ENCODE measurements at regions not wholly inside any gene's neighbourhood (a gene's known extent, or its start where the extent isn't known, plus 50 kb on each side); places are given as distances from the start of the nearest gene placed in this dataset.
A peak's percentile ranks its signal among the peaks of the same experiment; 100 is the strongest.
"Not testable (repeated sequence)": the region's sequence is repeated elsewhere in the genome, so short reads cannot be mapped to it uniquely, and the experiment has no call there.

DNA sequence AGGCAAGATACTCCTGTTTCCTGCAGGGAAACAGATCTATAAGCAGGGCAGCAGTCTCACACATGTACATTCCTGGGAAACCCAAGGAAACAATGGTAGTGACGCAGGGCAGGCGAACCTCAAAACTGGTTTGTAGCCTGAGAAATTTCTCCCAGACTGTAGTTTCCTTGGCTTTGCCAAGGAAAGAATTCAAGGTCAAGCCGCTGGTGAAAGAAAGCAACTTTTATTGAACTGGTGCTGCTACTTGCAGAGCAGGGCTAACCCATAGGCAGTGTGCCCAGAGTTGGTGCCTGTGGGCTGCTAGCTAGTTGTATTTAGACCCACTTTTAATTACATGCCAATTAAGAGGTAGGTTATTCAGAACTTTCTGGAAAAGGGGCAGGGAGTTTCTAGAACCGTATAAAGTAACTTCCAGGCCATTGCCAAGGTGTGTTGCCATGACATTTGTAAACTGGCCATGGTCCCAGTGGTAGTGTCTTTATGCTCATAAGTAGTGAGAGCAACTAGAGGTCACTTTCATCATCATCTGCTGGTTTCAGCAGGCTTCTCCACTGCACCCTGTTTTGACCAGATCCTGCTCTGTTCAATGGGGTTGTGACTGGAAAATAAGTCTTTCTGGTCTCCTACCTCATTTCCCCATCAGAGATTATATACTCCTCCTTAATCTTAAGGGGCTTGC, 89.7 kb downstream of the PPIAL4C start:
- H3K27ac ChIP-seq; H3K4me1 ChIP-seq; DNase-seq; H3K9me3 ChIP-seq; H3K36me3 ChIP-seq; H3K27me3 ChIP-seq; H3K9ac ChIP-seq (ENCODE audit: low read depth in 2 of 2, low read length in 2 of 2); H3K4me3 ChIP-seq; intact Hi-C loops (cut with DNase I): not testable (repeated sequence)

DNA sequence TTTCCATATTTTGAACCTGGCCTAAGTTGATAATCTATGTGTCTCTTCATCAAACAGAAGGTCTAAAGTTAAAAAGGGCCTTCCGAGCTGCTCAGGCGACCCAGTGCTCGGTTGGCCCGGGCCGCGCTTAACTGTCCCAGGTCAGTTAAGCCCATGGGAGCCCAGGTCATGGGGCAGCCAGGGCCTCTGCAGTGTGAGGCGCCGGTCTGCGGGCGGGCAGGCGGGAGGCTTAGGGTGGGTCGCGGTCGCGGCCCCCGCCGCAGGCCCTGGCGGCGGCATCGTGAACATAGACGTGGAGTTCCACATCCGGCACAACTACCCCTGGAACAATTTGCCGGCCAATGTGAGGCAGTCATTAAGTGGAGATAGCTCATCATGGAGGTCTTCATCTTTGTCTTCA, 91.3 kb downstream of the PPIAL4C start:
- H3K9me3 ChIP-seq; H3K27me3 ChIP-seq; DNase-seq; H3K36me3 ChIP-seq; H3K27ac ChIP-seq; intact Hi-C loops (cut with DNase I); H3K9ac ChIP-seq (ENCODE audit: low read depth in 2 of 2, low read length in 2 of 2); H3K4me3 ChIP-seq; H3K4me1 ChIP-seq: not testable (repeated sequence)

DNA sequence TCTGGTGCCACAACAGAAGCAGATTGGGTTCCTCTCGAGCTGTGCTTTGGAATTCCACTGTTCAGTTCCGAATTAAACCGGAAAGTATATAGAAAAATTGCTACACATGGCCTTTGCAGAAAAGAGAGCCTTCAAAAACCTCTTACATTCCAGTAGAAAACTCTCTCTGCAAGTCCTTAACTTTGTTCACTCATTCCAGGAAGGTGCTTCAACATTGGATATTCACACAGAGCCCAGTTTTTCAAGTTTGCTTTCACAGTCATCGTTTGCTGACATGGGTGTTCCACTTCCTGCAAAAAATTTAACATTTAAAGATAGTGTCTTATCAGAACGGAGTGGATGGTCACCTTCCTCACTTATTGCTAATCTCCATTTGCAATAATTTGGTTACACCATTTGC, 93.7 kb downstream of the PPIAL4C start:
- H3K9ac ChIP-seq (ENCODE audit: low read depth in 2 of 2, low read length in 2 of 2); H3K36me3 ChIP-seq; intact Hi-C loops (cut with DNase I); H3K4me3 ChIP-seq; H3K27ac ChIP-seq; H3K9me3 ChIP-seq; DNase-seq; H3K27me3 ChIP-seq; H3K4me1 ChIP-seq: not testable (repeated sequence)

DNA sequence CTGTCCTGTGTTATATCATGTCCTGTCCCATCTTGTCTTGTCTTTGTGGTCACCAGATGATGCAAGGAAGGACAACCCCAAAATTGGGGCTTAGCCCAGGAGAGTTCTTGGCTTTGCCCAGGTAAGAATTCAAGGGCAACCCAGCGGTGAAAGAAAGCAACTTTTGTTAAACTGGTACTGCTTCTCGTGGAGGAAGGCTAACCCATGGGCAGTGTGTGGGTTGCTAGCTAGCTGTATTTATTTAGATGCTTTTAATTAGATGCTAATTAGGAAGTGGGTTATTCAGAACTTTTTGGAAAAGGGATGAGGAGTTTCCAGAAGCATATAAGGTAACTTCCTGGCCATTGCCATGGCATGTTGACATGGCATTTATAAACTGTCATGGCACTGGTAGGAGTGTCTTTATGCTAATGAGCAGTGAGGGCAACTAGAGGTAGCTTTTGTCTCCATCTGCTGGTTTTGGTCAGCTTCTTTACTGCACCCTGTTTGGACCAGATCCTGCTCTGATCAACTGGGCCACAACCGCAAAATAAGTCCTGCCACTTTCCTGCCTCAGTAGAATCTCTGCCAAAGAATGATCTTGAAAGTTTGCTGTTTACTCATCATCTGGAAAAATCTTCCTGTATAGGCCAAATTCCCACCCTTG, 95.8 kb upstream of the FCGR1A start:
- H3K4me1 ChIP-seq; H3K36me3 ChIP-seq; H3K9me3 ChIP-seq; H3K27me3 ChIP-seq; intact Hi-C loops (cut with DNase I); H3K9ac ChIP-seq (ENCODE audit: low read depth in 2 of 2, low read length in 2 of 2); H3K27ac ChIP-seq; DNase-seq; H3K4me3 ChIP-seq: not testable (repeated sequence)

DNA sequence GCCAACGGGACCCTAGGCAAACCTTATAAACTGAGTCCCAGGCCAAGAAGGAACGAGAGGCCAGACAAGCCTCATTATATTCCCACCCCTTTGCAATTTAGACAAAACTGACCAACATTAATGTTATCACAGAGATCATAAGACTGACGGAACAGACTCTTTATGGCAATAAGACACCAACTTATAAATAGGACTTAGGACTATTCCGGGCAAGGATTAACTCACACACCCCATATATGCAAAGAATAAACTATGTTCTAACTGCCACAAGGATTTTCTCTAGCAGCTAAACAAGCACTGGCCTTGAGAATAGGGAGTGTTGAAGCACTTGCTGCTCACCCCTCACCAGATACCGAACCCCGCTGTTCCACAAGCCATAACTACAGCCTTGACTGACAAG, 91.1 kb upstream of the FCGR1A start:
- DNase-seq; H3K27me3 ChIP-seq; H3K27ac ChIP-seq; H3K36me3 ChIP-seq; intact Hi-C loops (cut with DNase I); H3K4me3 ChIP-seq; H3K4me1 ChIP-seq; H3K9me3 ChIP-seq; H3K9ac ChIP-seq (ENCODE audit: low read depth in 2 of 2, low read length in 2 of 2): not testable (repeated sequence)

DNA sequence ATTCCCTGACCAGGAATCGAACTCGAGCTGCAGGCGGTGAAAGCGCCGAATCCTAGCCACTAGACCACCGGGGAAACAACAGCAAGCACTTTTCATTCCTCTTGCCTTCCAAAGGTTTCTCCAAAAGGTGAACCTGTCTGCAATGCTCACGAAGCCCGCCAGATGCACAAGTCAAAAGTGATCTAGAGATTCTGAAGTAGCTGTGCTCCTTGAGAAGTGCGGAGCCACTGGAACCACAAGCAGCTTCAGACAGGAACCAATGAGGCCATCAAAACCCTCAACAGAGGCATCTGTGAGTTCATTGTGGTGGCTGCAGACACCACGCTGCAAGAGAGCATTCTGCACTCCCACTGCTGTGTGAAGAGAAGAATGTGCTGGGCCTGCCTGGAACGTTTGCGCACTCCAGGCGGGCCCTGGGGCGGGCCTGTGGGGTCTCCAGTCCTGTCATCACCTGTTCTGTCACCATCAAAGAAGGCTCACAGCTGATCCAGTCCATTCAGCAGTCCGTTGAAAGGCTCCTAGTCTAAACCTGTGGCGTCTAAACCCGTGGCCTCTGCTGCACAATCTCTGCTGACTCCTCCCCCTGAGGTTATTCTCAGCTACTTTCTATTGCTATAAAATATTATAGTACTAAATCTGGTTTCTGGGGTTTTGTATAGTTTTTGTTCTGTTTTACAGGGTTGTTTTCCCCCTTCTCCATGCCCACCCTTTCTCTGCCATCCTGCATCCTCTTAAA, 89.5 kb upstream of the FCGR1A start:
- DNase-seq; H3K4me3 ChIP-seq; H3K36me3 ChIP-seq; H3K27me3 ChIP-seq; H3K9ac ChIP-seq (ENCODE audit: low read depth in 2 of 2, low read length in 2 of 2); H3K9me3 ChIP-seq; H3K4me1 ChIP-seq; H3K27ac ChIP-seq; intact Hi-C loops (cut with DNase I): not testable (repeated sequence)

DNA sequence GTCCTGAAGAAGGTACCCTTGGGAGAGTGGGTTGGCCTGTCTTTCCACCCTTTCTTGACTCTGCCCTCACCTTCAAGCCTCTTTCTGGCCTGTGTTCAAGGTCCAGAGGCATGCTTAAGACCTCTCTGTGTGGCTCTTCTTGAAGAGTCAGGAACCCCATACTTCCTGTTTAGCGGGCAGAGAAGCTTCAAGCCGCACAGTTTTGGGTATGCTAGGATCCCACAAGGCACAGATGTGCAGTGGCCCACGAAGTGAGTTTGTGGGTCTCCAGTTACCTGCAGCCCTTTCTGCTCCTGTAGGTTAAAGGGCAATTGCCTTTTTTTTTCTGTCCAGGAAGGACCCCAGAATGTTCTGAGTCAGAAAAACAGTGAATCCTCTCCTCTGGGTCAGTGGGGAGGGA, 87.4 kb upstream of the FCGR1A start:
- H3K9ac ChIP-seq (ENCODE audit: low read depth in 2 of 2, low read length in 2 of 2); H3K4me3 ChIP-seq; H3K27me3 ChIP-seq; DNase-seq; H3K36me3 ChIP-seq; H3K9me3 ChIP-seq; H3K4me1 ChIP-seq; intact Hi-C loops (cut with DNase I); H3K27ac ChIP-seq: not testable (repeated sequence)

DNA sequence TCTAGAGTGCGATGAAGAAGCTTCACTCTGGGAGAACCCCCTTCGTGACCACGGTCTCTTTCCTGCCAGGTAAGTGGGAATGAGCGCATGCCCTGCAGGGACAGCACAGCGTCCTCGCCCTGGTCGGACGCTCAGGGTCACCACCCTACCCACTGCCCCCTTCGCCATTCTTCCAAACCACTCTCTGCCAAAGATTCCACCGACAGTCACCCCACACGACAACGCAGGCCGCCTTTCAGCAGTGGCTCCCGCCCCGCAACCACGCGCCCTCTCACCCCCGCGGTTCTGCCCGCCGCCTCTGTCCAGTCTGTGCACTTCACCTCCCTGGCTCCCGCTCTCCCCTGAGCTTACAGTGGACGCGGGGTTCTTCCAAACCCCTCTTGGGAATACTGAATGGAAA, 82.3 kb upstream of the FCGR1A start:
- H3K4me3 ChIP-seq; DNase-seq; H3K9me3 ChIP-seq; H3K9ac ChIP-seq (ENCODE audit: low read depth in 2 of 2, low read length in 2 of 2); H3K27me3 ChIP-seq; intact Hi-C loops (cut with DNase I); H3K36me3 ChIP-seq; H3K4me1 ChIP-seq; H3K27ac ChIP-seq: not testable (repeated sequence)

DNA sequence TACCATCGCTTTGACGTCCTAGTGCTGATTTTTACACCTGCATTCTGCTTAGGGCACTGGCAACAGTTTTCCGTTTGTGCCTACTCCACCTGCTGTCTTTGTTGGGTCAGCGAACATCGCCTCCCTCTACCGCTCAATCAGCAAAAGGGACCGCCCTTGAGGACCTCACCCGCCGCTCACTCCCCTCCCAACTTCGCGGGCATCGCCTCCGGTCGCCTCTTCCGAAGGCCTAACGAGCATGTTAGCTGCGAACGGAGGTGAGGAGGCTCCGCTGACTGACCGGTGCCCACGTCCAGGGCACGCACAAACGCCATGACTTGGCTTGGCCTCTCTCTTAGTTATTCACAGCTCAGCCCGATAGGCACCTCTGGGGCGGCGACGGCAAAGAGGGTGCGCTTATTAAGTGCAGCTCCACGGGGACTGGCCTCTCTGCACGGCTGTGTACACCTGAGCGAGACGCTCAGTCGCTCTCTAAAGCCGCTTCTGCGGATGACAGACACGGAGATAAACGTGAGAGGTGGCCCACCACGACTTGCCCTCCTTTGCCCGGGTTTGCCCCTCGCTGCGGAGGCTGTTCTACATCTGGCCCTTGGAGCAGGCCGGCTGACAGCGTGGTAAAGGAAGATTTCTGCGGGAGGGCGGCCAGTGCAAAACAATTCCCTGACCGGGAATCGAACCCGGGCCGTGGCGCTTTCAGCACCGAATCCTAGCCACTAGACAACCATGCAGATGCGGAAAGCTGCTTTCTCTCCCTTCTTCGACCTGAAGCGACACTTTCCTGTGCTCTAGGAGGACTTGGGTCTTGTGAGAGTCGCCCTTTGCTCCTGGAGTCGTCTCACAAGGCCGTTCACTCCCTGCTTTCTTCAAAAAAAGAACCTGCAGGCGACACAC, 81.6 kb upstream of the FCGR1A start:
- H3K4me3 ChIP-seq; H3K36me3 ChIP-seq; H3K9me3 ChIP-seq; H3K9ac ChIP-seq (ENCODE audit: low read depth in 2 of 2, low read length in 2 of 2); DNase-seq; H3K27me3 ChIP-seq; H3K27ac ChIP-seq; H3K4me1 ChIP-seq; intact Hi-C loops (cut with DNase I): not testable (repeated sequence)

DNA sequence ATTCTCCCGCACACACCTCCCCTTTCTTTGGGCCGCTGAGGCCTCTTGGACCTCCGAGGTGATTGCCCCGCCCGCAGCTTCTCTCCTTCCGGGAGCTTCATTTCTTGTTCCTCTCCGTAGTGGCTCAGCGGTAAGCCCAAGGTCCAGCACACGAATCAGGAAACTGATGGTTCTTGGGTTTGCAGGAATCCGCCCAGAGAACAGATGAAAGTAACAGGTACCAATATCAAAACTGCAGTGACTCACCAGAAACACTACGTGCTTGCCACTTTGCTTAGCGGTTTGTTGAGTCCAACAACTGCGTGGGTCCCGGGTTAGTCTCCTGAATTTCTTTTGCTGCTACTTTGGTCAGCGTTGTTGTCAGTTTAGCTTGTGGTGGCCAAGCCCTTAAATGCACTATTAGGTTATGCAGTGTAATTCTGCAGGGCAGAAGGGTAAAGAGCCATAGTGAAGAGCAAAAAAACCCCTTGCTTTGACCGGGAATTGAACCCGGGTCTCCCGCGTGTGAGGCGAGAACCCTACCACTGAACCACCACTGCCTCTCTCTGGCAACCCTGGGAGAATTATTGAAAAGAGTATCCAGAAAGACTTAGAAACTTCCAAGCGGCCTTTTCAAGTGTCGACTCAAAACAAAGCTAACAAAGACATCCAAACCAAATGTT, 74.2 kb upstream of the FCGR1A start:
- H3K9ac ChIP-seq (ENCODE audit: low read depth in 2 of 2, low read length in 2 of 2); H3K9me3 ChIP-seq; intact Hi-C loops (cut with DNase I); H3K36me3 ChIP-seq; H3K4me3 ChIP-seq; H3K27me3 ChIP-seq; H3K4me1 ChIP-seq; H3K27ac ChIP-seq: not testable (repeated sequence)
- peak; percentile 79 for DNase-seq

DNA sequence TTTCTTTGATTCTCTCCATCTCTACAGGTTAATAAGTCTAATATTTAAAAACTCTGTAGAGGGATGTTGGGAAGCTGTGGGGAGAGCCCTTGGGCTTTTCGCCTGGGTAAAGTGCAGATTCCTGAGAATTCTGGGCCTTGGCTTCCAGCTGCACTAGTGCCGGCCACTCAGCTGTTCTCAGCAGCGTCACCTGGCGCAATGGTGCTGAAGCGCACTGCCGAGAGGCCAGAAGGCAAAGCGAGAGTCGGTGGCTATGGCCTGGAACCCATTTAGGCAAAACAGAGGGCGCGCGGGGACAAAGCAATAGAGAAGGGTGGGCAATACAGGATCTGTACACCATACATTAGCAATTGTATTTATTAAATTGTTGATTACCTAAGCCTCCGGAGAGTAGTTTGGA, 70.8 kb upstream of the FCGR1A start:
- H3K9me3 ChIP-seq; H3K9ac ChIP-seq (ENCODE audit: low read depth in 2 of 2, low read length in 2 of 2); intact Hi-C loops (cut with DNase I); H3K36me3 ChIP-seq; H3K27me3 ChIP-seq; DNase-seq; H3K4me3 ChIP-seq; H3K4me1 ChIP-seq; H3K27ac ChIP-seq: not testable (repeated sequence)

DNA sequence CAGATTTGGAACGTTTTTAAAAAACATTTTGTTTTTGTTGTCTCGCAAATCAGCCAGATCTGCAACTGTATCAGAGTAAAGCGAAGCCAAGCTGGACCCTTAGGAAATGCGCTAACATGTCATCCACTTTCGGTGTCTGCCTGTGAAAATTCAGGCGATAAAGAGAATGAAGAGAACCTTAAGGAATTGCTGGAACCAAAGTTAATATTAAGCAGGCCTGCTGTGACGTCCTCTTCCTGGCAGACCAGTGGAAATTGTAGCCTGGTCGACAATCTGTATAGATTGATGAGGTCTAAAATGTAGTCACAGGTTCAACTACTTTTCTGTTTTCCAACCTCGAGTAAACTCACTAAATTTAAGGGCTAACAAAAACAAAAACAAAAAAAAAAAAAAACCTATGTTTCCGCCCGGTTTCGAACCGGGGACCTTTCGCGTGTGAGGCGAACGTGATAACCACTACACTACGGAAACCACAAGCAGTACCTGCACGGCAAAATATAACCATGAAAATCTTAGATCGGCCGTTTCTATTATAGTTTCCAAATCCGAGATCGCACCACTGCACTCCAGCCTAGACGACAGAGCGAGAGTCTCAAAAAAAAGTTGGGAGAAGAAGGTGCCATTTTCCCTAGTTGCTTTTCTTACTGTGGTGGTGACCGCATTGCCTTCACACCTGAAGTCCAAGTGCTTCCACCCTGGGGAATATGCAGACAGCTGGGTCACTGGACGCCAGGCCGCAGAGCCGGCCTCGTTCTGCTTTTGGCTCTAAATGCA, 70.2 kb upstream of the FCGR1A start:
- peak; percentile 53 for DNase-seq
- H3K36me3 ChIP-seq; H3K9ac ChIP-seq (ENCODE audit: low read depth in 2 of 2, low read length in 2 of 2); H3K4me3 ChIP-seq; H3K27me3 ChIP-seq; H3K4me1 ChIP-seq; intact Hi-C loops (cut with DNase I); H3K27ac ChIP-seq; H3K9me3 ChIP-seq: not testable (repeated sequence)

All from colonic mucosa (tissue), 4 donors.